ENCODE measurements at regions not wholly inside any gene's neighbourhood (a gene's known extent, or its start where the extent isn't known, plus 50 kb on each side); places are given as distances from the start of the nearest gene placed in this dataset.

- no peak; the same call in 1 of the 2 replicates for TF ChIP-seq CTCF (conservative IDR thresholded peaks at IDR 0.05)
- TF ChIP-seq EZH2 (IDR thresholded peaks at IDR 0.05; ENCODE audit: low read depth) = no peak
Observed at GRCh38 chr4:102431608-102431961, 69.6 kb upstream of the NFKB1 start.
